HG03558 (cell line): ENCODE measurements at regions not wholly inside any gene's neighbourhood (a gene's known extent, or its start where the extent isn't known, plus 50 kb on each side); places are given as distances from the start of the nearest gene placed in this dataset.

Experiments used
- ATAC-seq: cut with Tn5 transposase; IDR thresholded peaks from one replicate; pipeline ENCODE4 v1.9.1; 2021; ENCODE audit warnings: moderate number of reproducible peaks; ENCODE audit not compliant: unreplicated experiment; ENCODE audit errors: extremely low read depth

- no peak for ATAC-seq
Observed at GRCh38 chr13:99629641-99630040, 128.4 kb downstream of the TM9SF2 start.

- ATAC-seq = no peak
Observed at GRCh38 chr13:99628442-99628841, 127.2 kb downstream of the TM9SF2 start.

GRCh38 chr13:99626461-99627082, 125.3 kb downstream of the TM9SF2 start:
- ATAC-seq = no peak

GRCh38 chr13:99624936-99625540, 123.8 kb downstream of the TM9SF2 start:
- ATAC-seq = no peak

- ATAC-seq = no peak
Observed at GRCh38 chr13:99620806-99621205, 119.5 kb downstream of the TM9SF2 start.

- ATAC-seq = no peak
Observed at GRCh38 chr13:99619207-99619606, 117.9 kb downstream of the TM9SF2 start.

- no peak for ATAC-seq
Observed at GRCh38 chr13:99617474-99618255, 116.4 kb downstream of the TM9SF2 start.

GRCh38 chr13:99614465-99614885, 113.2 kb downstream of the TM9SF2 start:
- ATAC-seq = no peak
